ENCODE measurements at regions not wholly inside any gene's neighbourhood (a gene's known extent, or its start where the extent isn't known, plus 50 kb on each side); places are given as distances from the start of the nearest gene placed in this dataset.

GRCh38 chr15:25613134-25613533 lies 174.3 kb upstream of the UBE3A start (continued):
- TF ChIP-seq GTF2F1 (IDR thresholded peaks at IDR 0.05; ENCODE audit: borderline replicate concordance, low read depth, low read length) (no peak), SP2 (IDR thresholded peaks at IDR 0.05; ENCODE audit: low read length) (no peak), CEBPB (IDR thresholded peaks at IDR 0.05; ENCODE audit: low read depth, low read length) (no peak), NRF1 (IDR thresholded peaks at IDR 0.05; ENCODE audit: low read depth, low read length) (no peak), TCF12 (IDR thresholded peaks at IDR 0.05; ENCODE audit: low read depth, low read length) (no peak)
